SK-N-MC (cell line): ENCODE measurements at regions not wholly inside any gene's neighbourhood (a gene's known extent, or its start where the extent isn't known, plus 50 kb on each side); places are given as distances from the start of the nearest gene placed in this dataset.

Experiments used
- EZH2 ChIP-seq: fragments of 200-600 bp; sonication (generic); IDR thresholded peaks from one replicate; pipeline ENCODE4 v1.6.1; 2017; ENCODE audit warnings: antibody characterized with exemption
- POLR2AphosphoS5 ChIP-seq: IDR thresholded peaks from 2 replicates; pipeline ENCODE4 v1.6.1; 2012; ENCODE audit warnings: mild to moderate bottlenecking, low read depth, low read length, borderline replicate concordance

GRCh38 chr12:46436747-46437146, 64.2 kb upstream of the SLC38A2 start:
- TF ChIP-seq POLR2AphosphoS5 (no peak), EZH2 (no peak)
